SK-N-SH treated with all-trans-retinoic acid at 6 μM for 48 hours (cell line): ENCODE measurements at regions not wholly inside any gene's neighbourhood (a gene's known extent, or its start where the extent isn't known, plus 50 kb on each side); places are given as distances from the start of the nearest gene placed in this dataset.

Experiments
- ARNTL ChIP-seq: fragments of 450-650 bp; formaldehyde crosslinking; IDR thresholded peaks from 2 replicates; pipeline ENCODE4 v1.5.0; 2020; ENCODE audit warnings: low read depth, mild to moderate bottlenecking, moderate library complexity, borderline replicate concordance
- BACH2 ChIP-seq: fragments of 250-450 bp; sonication (Bioruptor Pico); IDR thresholded peaks from 2 replicates; pipeline ENCODE4 v1.9.0; 2021; ENCODE audit warnings: mild to moderate bottlenecking, borderline replicate concordance
- CSDC2 ChIP-seq: fragments of 250-450 bp; sonication (Bioruptor Pico); IDR thresholded peaks from 2 replicates; pipeline ENCODE4 v1.5.0; 2020; ENCODE audit warnings: mild to moderate bottlenecking, moderate library complexity
- ISL1 ChIP-seq: fragments of 250-450 bp; sonication (Bioruptor Pico); IDR thresholded peaks from 2 replicates; pipeline ENCODE4 v2.1.2; 2022; ENCODE audit warnings: mild to moderate bottlenecking, moderate library complexity
- PPARA ChIP-seq: fragments of 250-450 bp; sonication (Bioruptor Pico); IDR thresholded peaks from 2 replicates; pipeline ENCODE4 v1.5.0; 2020; ENCODE audit warnings: mild to moderate bottlenecking, borderline replicate concordance
- RARB ChIP-seq: fragments of 250-450 bp; sonication (Bioruptor Pico); IDR thresholded peaks from 2 replicates; pipeline ENCODE4 v1.8.0; 2021; ENCODE audit warnings: mild to moderate bottlenecking, moderate library complexity
- TOX ChIP-seq: fragments of 250-450 bp; sonication (Bioruptor Pico); IDR thresholded peaks from 2 replicates; pipeline ENCODE4 v1.8.0; 2021; ENCODE audit warnings: mild to moderate bottlenecking, moderate library complexity, borderline replicate concordance
- ZFP3 ChIP-seq: fragments of 250-450 bp; sonication (Bioruptor Pico); IDR thresholded peaks from 2 replicates; pipeline ENCODE4 v1.5.0; 2020; ENCODE audit warnings: mild to moderate bottlenecking, moderate library complexity
- ZFP30 ChIP-seq: fragments of 450-650 bp; formaldehyde crosslinking; IDR thresholded peaks from 2 replicates; pipeline ENCODE4 v1.5.0; 2022; ENCODE audit warnings: mild to moderate bottlenecking, moderate library complexity
- ZNF565 ChIP-seq: fragments of 450-650 bp; formaldehyde crosslinking; conservative IDR thresholded peaks from 2 replicates; pipeline ENCODE4 v1.5.0; 2020; ENCODE audit warnings: low read depth, mild to moderate bottlenecking, moderate library complexity
- TF ChIP-seq, protein P1 (sequence below): fragments of 250-450 bp; sonication (Bioruptor Pico); IDR thresholded peaks from 2 replicates; pipeline ENCODE4 v1.8.0; 2021; ENCODE audit warnings: low read depth, mild to moderate bottlenecking, moderate library complexity, borderline replicate concordance
- TF ChIP-seq, protein P2 (sequence below): fragments of 250-450 bp; sonication (Bioruptor Pico); IDR thresholded peaks from 2 replicates; pipeline ENCODE4 v1.5.1; 2020; ENCODE audit warnings: low read depth, mild to moderate bottlenecking, moderate library complexity
- TF ChIP-seq, protein P3 (sequence below): fragments of 250-450 bp; sonication (Bioruptor Pico); IDR thresholded peaks from 2 replicates; pipeline ENCODE4 v1.8.0; 2020; ENCODE audit warnings: mild to moderate bottlenecking, moderate library complexity, borderline replicate concordance

DNA sequence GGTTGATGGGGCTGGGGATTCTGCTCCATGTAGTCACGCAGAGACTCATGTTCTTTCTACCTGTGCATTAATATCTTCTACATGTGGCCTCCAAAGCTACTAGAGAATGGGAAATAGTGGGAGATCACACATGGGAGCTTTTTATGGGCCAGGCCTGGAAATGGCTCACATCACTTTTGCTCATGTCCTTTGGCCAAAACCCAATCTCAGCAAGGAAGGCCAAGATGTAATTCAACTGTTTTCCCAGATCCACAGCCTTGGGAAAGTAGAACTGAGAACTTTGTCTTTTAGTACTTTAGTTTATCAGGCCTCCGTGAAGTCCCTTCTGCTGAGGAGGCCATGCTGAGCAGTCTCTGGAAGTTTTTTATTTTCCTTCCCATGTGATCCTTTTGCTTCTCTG lies 73.2 kb upstream of the SLC4A7 start:
- TF ChIP-seq ARNTL (CRISPR knock-in tag) (no peak), ZFP3 (CRISPR knock-in tag) (no peak), ISL1 (CRISPR knock-in tag) (no peak), PPARA (no peak), RARB (no peak), ZNF565 (no peak), BACH2 (CRISPR knock-in tag) (no peak), CSDC2 (no peak), ZFP30 (CRISPR knock-in tag) (no peak), TOX (CRISPR knock-in tag) (no peak)
- TF ChIP-seq, protein P1, sequence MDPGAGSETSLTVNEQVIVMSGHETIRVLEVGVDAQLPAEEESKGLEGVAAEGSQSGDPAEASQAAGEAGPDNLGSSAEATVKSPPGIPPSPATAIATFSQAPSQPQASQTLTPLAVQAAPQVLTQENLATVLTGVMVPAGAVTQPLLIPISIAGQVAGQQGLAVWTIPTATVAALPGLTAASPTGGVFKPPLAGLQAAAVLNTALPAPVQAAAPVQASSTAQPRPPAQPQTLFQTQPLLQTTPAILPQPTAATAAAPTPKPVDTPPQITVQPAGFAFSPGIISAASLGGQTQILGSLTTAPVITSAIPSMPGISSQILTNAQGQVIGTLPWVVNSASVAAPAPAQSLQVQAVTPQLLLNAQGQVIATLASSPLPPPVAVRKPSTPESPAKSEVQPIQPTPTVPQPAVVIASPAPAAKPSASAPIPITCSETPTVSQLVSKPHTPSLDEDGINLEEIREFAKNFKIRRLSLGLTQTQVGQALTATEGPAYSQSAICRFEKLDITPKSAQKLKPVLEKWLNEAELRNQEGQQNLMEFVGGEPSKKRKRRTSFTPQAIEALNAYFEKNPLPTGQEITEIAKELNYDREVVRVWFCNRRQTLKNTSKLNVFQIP (CRISPR knock-in tag), result no peak
- TF ChIP-seq, protein P2, sequence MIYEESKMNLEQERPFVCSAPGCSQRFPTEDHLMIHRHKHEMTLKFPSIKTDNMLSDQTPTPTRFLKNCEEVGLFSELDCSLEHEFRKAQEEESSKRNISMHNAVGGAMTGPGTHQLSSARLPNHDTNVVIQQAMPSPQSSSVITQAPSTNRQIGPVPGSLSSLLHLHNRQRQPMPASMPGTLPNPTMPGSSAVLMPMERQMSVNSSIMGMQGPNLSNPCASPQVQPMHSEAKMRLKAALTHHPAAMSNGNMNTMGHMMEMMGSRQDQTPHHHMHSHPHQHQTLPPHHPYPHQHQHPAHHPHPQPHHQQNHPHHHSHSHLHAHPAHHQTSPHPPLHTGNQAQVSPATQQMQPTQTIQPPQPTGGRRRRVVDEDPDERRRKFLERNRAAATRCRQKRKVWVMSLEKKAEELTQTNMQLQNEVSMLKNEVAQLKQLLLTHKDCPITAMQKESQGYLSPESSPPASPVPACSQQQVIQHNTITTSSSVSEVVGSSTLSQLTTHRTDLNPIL (CRISPR knock-in tag), result no peak
- TF ChIP-seq, protein P3, sequence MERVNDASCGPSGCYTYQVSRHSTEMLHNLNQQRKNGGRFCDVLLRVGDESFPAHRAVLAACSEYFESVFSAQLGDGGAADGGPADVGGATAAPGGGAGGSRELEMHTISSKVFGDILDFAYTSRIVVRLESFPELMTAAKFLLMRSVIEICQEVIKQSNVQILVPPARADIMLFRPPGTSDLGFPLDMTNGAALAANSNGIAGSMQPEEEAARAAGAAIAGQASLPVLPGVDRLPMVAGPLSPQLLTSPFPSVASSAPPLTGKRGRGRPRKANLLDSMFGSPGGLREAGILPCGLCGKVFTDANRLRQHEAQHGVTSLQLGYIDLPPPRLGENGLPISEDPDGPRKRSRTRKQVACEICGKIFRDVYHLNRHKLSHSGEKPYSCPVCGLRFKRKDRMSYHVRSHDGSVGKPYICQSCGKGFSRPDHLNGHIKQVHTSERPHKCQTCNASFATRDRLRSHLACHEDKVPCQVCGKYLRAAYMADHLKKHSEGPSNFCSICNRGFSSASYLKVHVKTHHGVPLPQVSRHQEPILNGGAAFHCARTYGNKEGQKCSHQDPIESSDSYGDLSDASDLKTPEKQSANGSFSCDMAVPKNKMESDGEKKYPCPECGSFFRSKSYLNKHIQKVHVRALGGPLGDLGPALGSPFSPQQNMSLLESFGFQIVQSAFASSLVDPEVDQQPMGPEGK (CRISPR knock-in tag), result no peak
